AG09309 (cell line): ENCODE measurements at regions not wholly inside any gene's neighbourhood (a gene's known extent, or its start where the extent isn't known, plus 50 kb on each side); places are given as distances from the start of the nearest gene placed in this dataset.

Source experiments
- DNase-seq: peaks from one replicate; pipeline ENCODE4 v3.0.0-alpha.2; 2010; ENCODE audit warnings: low read depth
- H3K4me3 ChIP-seq: 2 replicates; pipeline ENCODE4 v1.5.1; 2011; ENCODE audit warnings: mild to moderate bottlenecking, low read depth, low read length, moderate library complexity; ENCODE audit not compliant: control insufficient read depth
- TF ChIP-seq, protein P1 (sequence below): IDR thresholded peaks from 2 replicates; pipeline ENCODE4 v1.5.1; 2011; ENCODE audit warnings: mild to moderate bottlenecking, low read depth, low read length, inconsistent platforms; ENCODE audit not compliant: insufficient read depth, control insufficient read depth; ENCODE audit errors: missing control alignments

DNA sequence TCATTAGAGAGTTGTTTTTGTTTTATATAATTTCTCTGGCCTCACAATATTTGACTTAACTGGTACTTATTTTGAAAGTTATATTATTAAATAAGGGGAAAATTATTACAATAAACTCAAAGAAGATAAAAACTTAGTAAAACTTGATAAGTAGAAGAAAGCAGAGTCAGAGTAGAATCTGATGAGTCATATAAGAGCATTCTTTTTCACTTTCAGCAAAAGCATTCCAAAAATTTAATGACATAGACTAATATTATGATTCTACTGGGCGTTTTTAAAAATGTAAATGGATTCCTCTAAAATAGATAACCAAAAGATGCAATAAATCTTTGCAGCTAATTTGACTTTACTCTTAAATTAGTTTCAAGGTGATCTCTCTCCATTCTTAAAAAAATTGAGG is 366.3 kb upstream of the IMPG1 start:
- no peak for DNase-seq
- TF ChIP-seq, protein P1, sequence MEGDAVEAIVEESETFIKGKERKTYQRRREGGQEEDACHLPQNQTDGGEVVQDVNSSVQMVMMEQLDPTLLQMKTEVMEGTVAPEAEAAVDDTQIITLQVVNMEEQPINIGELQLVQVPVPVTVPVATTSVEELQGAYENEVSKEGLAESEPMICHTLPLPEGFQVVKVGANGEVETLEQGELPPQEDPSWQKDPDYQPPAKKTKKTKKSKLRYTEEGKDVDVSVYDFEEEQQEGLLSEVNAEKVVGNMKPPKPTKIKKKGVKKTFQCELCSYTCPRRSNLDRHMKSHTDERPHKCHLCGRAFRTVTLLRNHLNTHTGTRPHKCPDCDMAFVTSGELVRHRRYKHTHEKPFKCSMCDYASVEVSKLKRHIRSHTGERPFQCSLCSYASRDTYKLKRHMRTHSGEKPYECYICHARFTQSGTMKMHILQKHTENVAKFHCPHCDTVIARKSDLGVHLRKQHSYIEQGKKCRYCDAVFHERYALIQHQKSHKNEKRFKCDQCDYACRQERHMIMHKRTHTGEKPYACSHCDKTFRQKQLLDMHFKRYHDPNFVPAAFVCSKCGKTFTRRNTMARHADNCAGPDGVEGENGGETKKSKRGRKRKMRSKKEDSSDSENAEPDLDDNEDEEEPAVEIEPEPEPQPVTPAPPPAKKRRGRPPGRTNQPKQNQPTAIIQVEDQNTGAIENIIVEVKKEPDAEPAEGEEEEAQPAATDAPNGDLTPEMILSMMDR: no peak
- H3K4me3 ChIP-seq: no peak overlapping the region

DNA sequence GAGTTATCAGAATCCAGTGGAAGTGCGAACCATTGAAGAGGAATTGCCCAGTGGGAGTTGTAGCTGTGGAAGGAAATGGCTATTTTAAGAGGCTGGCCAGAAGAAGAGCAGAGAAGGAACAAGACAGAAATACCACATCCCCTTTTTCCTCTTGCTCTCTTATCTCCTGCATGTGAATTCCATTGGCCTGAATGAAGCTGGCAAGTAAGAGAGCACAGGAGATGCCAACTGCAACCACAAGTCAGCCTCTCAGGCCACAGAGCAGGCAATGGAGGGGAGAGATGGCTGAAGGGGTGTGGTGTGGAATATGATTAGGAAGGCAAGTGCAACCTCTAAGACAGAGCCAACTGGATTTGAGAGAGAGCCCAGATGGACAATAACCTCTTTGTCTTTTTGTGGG is 362.7 kb upstream of the IMPG1 start:
- no peak overlapping the region for H3K4me3 ChIP-seq
- no peak for DNase-seq
- TF ChIP-seq, protein P1: no peak

DNA sequence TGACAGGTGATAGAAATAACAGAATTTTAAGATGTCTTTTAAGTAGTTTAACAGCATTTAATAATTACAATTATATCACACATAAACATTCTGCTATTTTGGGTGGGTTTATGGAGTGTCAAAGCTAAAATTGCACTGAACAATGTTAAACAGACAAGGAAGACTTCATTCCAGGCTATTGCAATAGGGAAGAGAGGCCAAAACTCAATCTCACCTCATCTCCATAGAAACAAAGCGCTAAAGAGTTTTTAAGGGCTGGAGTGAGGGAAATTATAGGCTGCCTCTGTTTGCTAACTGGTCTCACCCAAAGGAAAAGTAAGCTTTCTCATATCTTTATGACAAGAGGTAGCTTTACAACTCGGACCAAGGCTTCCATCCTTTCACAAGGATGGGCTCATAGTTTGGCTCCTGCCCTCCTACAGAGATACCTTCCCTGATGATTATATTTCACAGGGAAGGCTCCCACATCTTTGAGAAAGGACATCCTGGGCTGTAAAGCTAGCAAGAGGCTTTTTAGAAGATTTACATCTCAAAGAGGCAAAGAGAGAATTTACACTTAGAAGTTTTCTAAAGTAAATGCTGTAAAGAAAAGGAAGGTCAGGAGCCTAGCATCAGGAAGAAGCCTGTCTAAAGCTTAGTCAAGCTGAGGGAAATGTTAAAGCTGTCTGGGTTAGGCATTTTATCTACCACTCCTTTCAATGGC is 350.2 kb upstream of the IMPG1 start:
- DNase-seq: no peak
- no peak overlapping the region for H3K4me3 ChIP-seq
- TF ChIP-seq, protein P1: no peak

DNA sequence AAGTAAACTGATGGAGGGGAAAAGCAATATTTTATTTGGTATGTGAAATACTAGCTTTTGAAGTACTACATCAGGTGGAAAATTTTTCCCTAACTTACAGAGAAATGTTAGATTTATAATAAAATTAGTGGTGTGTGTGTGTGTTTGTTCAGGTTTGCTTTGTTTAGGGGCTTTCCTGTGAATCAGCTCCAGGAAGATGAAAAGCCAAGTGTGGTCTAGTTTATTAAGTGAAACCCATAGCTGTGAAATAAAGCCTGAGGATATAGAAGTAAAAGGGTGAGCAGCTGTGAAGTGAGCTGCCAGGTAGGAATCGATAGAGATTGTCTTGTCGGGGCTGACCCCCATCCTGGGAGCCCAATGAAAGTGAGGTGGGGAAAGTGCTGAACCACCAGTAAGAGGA is 347.6 kb upstream of the IMPG1 start:
- no peak overlapping the region for H3K4me3 ChIP-seq
- DNase-seq: no peak
- TF ChIP-seq, protein P1: no peak

DNA sequence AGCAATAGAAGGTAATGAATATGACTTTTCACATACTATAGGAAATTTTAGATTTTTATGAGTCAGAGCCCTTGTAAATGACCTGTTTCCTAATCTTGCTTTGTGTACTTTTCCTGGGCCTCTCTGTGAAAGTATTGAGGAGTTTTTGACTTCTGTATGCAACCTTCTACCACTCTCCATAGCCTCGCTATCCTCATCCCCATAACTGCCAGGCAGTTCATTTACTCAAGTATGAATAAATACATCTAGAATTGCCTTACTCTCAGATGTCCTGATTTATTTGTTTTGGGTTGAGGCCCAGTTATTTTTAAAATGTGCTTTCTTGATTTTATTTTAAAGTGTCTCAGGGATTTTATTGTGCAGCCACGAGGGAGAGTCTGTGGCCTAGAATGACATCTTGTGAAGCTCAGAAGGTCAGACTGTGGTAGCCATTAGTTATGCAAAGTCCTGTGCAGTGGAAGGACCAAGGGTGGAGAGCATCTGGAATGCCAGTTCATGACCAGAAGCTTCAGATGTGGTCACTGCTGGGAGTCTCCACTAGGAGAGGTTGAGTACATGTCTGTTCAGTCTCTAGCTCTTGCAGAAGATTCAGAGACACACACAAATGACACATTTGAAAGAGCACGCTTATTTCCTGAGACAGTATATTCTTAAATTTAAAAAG is 346.2 kb upstream of the IMPG1 start:
- H3K4me3 ChIP-seq: no peak overlapping the region
- TF ChIP-seq, protein P1: no peak
- no peak for DNase-seq

DNA sequence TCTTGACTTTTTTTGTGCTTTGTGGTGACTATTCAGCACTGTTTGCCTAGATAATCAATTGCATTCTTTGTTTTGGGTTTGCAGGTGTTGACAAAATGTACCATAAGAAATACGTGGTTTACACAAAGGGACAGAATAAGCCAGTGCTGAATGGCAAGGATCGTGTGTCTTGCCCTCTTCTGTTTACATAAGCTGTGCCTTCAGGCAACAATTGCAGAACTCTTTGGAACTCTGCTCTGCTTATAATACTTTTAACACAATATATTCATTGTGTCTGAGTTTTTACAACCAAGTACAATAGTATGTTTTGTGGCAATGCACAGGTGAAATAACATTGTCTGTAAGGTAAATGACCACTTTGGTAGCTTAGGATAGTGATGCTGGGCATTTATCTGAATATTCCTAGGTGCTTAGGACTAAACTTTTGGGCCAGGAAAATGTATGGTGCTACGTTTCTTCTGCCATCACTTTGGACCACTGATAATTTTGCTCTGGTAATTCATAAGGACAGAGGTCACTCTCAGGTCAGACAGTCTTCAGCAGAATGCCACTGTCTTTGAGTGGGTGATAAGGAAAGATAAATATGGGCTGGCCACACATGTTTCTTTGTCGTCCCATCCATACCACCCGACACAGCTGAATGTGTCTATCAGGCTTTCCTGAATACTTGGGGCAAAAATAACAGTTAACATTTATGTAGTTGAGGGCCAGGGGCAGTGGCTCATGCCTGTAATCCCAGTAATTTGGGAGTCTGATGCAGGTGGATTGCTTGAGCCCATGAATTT is 344.6 kb upstream of the IMPG1 start:
- no peak overlapping the region for H3K4me3 ChIP-seq
- DNase-seq: no peak
- TF ChIP-seq, protein P1: no peak
